ENCODE measurements at regions not wholly inside any gene's neighbourhood (a gene's known extent, or its start where the extent isn't known, plus 50 kb on each side); places are given as distances from the start of the nearest gene placed in this dataset.

DNA sequence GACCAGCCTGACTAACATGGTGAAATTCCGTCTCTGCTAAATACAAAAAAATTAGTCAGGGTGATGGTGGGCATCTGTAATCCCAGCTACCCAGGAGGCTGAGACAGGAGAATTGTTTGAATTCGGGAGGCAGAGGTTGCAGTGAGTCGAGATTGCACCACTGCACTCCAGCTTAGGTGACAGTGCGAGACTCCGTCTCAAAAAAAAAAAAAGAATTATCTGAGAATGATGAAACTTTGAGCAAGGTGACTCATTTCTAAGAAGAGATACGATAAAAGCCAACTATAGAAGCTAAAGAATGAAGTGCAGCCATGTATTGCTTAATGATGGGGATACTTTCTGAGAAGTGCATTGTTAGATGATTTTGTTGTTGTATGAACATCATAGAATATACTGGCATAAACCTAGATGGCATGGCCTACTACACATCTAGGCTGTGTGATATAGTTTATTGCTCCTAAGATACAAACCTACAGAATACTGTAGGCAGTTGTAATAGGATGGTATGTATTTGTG, 64.7 kb downstream of the SNRPE start:
- peaks cover 2% of the 10 kb centered on the region for H3K27me3 Mint-ChIP-seq
- H3K4me3 Mint-ChIP-seq = no peak overlapping the region
- H3K36me3 Mint-ChIP-seq (ENCODE audit: low read depth) = no peaks in the 10 kb centered on the region
- H3K4me1 Mint-ChIP-seq = peaks cover 4% of the 10 kb centered on the region
- no peak for DNase-seq
- intact Hi-C loops (cut with micrococcal nuclease) = no loop called here
- H3K27ac Mint-ChIP-seq = no peak overlapping the region
- no peaks in the 10 kb centered on the region for H3K9me3 Mint-ChIP-seq

DNA sequence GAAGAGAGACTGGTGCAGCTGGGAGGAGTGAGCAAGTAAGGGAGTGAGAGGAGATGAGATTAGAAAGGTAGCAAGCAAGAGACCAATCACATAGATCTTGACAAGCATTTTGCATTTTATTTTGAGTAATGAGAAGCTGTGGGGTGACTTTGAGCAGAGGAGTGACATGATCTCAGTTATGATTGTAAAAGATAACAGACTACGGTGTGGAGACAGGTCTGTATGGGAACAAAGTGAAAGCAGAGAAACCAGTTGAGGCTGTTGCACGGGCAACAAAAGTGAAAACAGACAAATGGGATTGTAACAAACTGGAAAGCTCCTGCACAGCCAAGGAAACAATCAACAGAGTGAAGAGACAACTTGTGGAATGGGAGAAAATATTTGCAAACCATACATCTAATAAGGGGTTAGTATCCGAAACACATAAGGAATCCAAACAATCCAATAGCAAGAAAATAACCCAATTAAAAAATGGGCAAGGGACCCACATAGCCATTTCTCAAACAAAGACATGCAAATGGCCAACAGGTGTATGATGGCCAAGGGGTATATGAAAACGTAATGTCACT, 68.4 kb downstream of the SNRPE start:
- Mint-ChIP-seq H3K9me3 (no peaks in the 10 kb centered on the region), H3K4me1 (peaks cover 8% of the 10 kb centered on the region), H3K4me3 (no peak overlapping the region), H3K36me3 (ENCODE audit: low read depth) (no peaks in the 10 kb centered on the region), H3K27ac (no peak overlapping the region), H3K27me3 (peaks cover 4% of the 10 kb centered on the region)
- no peak for DNase-seq
- intact Hi-C loops (cut with micrococcal nuclease) = no loop called here

GRCh38 chr1:203930342-203930741, 68.9 kb downstream of the SNRPE start:
- H3K36me3 Mint-ChIP-seq (ENCODE audit: low read depth) = no peaks in the 10 kb centered on the region
- intact Hi-C loops (cut with micrococcal nuclease) = no loop called here
- H3K27ac Mint-ChIP-seq = no peak overlapping the region
- H3K4me1 Mint-ChIP-seq = peaks cover 8% of the 10 kb centered on the region
- H3K27me3 Mint-ChIP-seq = peaks cover 5% of the 10 kb centered on the region
- H3K9me3 Mint-ChIP-seq = no peaks in the 10 kb centered on the region
- no peak overlapping the region for H3K4me3 Mint-ChIP-seq
- DNase-seq = no peak

DNA sequence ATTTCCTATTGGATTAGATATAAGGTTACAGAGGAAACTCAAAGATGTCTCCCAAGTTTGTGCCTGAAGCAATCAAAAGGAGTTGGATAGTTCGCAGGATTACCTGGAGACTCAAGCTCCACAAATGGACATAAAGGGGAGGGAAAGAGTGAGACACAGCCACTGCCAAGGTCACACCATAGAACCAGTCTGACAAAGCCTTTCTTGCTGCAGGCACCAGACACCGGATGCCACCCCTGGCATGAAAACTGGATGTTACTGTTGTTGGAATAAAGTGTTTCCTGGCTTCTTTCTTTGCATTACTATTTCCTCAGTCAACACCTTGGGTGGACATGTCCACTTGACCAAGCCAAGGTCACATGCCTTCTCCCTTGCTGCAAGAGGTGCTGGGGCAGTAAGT, 70.6 kb downstream of the SNRPE start:
- peaks cover 8% of the 10 kb centered on the region for H3K4me1 Mint-ChIP-seq
- intact Hi-C loops (cut with micrococcal nuclease) = no loop called here
- DNase-seq = no peak
- H3K4me3 Mint-ChIP-seq = no peak overlapping the region
- no peaks in the 10 kb centered on the region for H3K9me3 Mint-ChIP-seq
- H3K27ac Mint-ChIP-seq = no peak overlapping the region
- no peaks in the 10 kb centered on the region for H3K36me3 Mint-ChIP-seq (ENCODE audit: low read depth)
- H3K27me3 Mint-ChIP-seq = peaks cover 6% of the 10 kb centered on the region

- intact Hi-C loops (cut with micrococcal nuclease) = no loop called here
- Mint-ChIP-seq H3K9me3 (no peaks in the 10 kb centered on the region), H3K4me1 (peaks cover 8% of the 10 kb centered on the region)
These were observed 71.2 kb downstream of the SNRPE start for GRCh38 chr1:203932556-203932955.

DNA sequence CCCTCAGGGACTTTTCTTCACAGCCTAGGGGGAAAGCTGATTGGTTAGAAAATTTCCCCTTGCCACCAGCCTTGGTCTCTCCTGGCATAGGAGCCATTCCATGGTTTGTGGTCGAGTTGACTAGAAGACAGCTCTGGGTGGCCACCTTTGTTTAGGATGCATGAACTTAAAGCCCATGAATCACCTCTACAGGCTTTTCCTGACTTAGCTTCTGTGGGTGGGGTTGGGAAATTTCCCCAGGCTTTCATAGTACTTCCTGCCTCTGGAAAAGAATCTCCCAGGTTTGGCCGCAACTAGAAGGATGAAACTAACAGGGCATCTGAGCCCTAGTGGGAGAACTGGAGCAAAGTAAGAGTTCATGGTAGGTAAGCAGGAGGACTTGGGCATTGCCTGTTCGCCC, 72.6 kb downstream of the SNRPE start:
- no peak overlapping the region for H3K4me3 Mint-ChIP-seq
- intact Hi-C loops (cut with micrococcal nuclease) = no loop called here
- no peaks in the 10 kb centered on the region for H3K36me3 Mint-ChIP-seq (ENCODE audit: low read depth)
- no peak for DNase-seq
- H3K9me3 Mint-ChIP-seq = no peaks in the 10 kb centered on the region
- peaks cover 8% of the 10 kb centered on the region for H3K4me1 Mint-ChIP-seq
- H3K27ac Mint-ChIP-seq = no peak overlapping the region
- peaks cover 10% of the 10 kb centered on the region for H3K27me3 Mint-ChIP-seq

More at GRCh38 chr1:203932556-203932955, 71.2 kb downstream of the SNRPE start:
- Mint-ChIP-seq H3K27ac (no peak overlapping the region), H3K4me3 (no peak overlapping the region), H3K27me3 (peaks cover 6% of the 10 kb centered on the region), H3K36me3 (ENCODE audit: low read depth) (no peaks in the 10 kb centered on the region)
- no peak for DNase-seq

DNA sequence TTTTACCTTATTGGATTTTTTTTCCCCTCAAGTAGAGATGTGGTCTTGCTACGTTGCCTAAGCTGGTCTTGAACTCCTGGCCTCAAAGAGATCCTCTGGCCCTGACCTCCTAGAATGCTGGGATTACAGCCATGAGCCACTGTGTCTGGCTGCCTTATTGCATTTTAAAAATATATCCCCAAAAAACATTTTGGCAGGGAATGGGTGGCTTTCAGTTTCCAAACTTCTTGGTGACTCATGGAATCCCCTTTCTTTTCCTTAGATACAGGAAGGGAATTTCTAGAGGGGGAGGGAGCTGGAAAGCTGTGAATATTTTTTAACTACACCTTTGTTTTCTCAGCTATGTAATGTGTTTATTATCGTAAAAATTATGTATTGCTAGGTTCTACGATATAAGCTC, 73.3 kb downstream of the SNRPE start:
- Mint-ChIP-seq H3K36me3 (ENCODE audit: low read depth) (no peaks in the 10 kb centered on the region), H3K4me1 (peaks cover 6% of the 10 kb centered on the region), H3K4me3 (no peak overlapping the region), H3K27me3 (peaks cover 10% of the 10 kb centered on the region), H3K9me3 (no peaks in the 10 kb centered on the region), H3K27ac (no peak overlapping the region)
- DNase-seq = no peak
- intact Hi-C loops (cut with micrococcal nuclease) = no loop called here

DNA sequence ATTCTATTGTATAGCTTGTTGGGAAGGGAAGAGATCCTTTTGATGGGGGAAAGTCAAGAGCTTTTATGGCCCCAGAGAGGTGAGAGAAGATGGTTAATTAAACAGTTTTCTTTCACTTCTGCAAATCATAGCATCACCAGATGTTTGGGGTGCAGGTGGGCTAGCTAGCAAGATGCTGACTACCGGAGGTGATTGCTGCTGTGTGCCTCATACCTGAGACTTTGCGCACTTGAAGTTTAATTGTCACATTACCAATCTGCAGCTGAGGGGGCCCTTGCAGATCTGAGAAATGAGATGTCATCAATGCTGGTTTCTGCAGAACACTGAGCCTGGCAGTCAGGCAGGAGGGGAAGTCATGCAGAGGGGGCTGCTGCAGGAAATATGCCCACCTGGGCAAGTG, 73.9 kb downstream of the SNRPE start:
- intact Hi-C loops (cut with micrococcal nuclease) = no loop called here
- no peak for DNase-seq
- H3K27me3 Mint-ChIP-seq = peaks cover 13% of the 10 kb centered on the region
- H3K9me3 Mint-ChIP-seq = no peaks in the 10 kb centered on the region
- H3K4me3 Mint-ChIP-seq = no peak overlapping the region
- H3K27ac Mint-ChIP-seq = no peak overlapping the region
- H3K4me1 Mint-ChIP-seq = peaks cover 3% of the 10 kb centered on the region
- H3K36me3 Mint-ChIP-seq (ENCODE audit: low read depth) = no peaks in the 10 kb centered on the region

- Mint-ChIP-seq H3K4me1 (no peaks in the 10 kb centered on the region), H3K36me3 (ENCODE audit: low read depth) (no peaks in the 10 kb centered on the region), H3K27ac (no peak overlapping the region), H3K27me3 (peaks cover 11% of the 10 kb centered on the region), H3K9me3 (no peaks in the 10 kb centered on the region), H3K4me3 (no peak overlapping the region)
- intact Hi-C loops (cut with micrococcal nuclease) = no loop called here
- DNase-seq = no peak
These were observed 76.4 kb downstream of the SNRPE start for GRCh38 chr1:203937678-203938330.

- Mint-ChIP-seq H3K27ac (no peak overlapping the region), H3K9me3 (no peaks in the 10 kb centered on the region), H3K36me3 (ENCODE audit: low read depth) (no peaks in the 10 kb centered on the region), H3K4me3 (no peak overlapping the region), H3K4me1 (no peaks in the 10 kb centered on the region), H3K27me3 (peaks cover 12% of the 10 kb centered on the region)
- intact Hi-C loops (cut with micrococcal nuclease) = no loop called here
- DNase-seq = no peak
These were observed 83.4 kb downstream of the SNRPE start for GRCh38 chr1:203944651-203945404.

GRCh38 chr1:203954293-203954692, 92.9 kb downstream of the SNRPE start:
- Mint-ChIP-seq H3K9me3 (peaks cover 12% of the 10 kb centered on the region), H3K36me3 (ENCODE audit: low read depth) (no peaks in the 10 kb centered on the region), H3K4me3 (no peak overlapping the region), H3K27me3 (peaks cover 12% of the 10 kb centered on the region), H3K27ac (no peak overlapping the region), H3K4me1 (no peaks in the 10 kb centered on the region)
- DNase-seq = no peak
- intact Hi-C loops (cut with micrococcal nuclease) = no loop called here

- no peak for DNase-seq
- H3K9me3 Mint-ChIP-seq = peaks cover 12% of the 10 kb centered on the region
- H3K27me3 Mint-ChIP-seq = peaks cover 12% of the 10 kb centered on the region
- intact Hi-C loops (cut with micrococcal nuclease) = no loop called here
- no peaks in the 10 kb centered on the region for H3K36me3 Mint-ChIP-seq (ENCODE audit: low read depth)
- H3K27ac Mint-ChIP-seq = no peak overlapping the region
- H3K4me1 Mint-ChIP-seq = no peaks in the 10 kb centered on the region
- no peak overlapping the region for H3K4me3 Mint-ChIP-seq
These were observed 93.6 kb downstream of the SNRPE start for GRCh38 chr1:203954788-203955552.

- intact Hi-C loops (cut with micrococcal nuclease) = no loop called here
- no peak for DNase-seq
- Mint-ChIP-seq H3K4me1 (no peaks in the 10 kb centered on the region), H3K36me3 (ENCODE audit: low read depth) (no peaks in the 10 kb centered on the region), H3K27me3 (no peaks in the 10 kb centered on the region), H3K27ac (no peak overlapping the region), H3K9me3 (peaks cover 12% of the 10 kb centered on the region), H3K4me3 (no peak overlapping the region)
These were observed 104.2 kb upstream of the SOX13 start for GRCh38 chr1:203968761-203969160.

DNA sequence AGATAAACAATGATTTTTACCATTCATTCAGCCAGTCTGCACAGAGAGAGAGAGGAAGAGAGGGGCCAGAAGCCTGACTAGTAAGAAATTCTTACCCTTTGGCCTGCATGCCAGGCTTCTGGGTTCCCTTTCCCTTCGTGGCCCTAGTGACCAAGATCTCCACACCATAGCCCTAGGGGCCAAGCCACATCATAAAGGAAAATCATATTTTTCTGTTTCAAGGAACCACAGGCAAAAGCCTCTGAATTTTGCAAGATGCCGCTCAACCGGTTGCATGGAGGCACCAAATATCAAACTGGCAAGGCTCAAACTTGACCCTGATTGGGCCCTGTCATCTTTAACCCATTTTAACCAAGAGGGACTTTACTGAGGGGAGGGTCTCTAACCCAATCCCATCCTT, 103.1 kb upstream of the SOX13 start:
- H3K9me3 Mint-ChIP-seq = peaks cover 13% of the 10 kb centered on the region
- H3K4me1 Mint-ChIP-seq = no peaks in the 10 kb centered on the region
- no peak overlapping the region for H3K4me3 Mint-ChIP-seq
- no peak overlapping the region for H3K27ac Mint-ChIP-seq
- DNase-seq = no peak
- no peaks in the 10 kb centered on the region for H3K27me3 Mint-ChIP-seq
- intact Hi-C loops (cut with micrococcal nuclease) = no loop called here
- no peaks in the 10 kb centered on the region for H3K36me3 Mint-ChIP-seq (ENCODE audit: low read depth)
